ENCODE measurements at regions not wholly inside any gene's neighbourhood (a gene's known extent, or its start where the extent isn't known, plus 50 kb on each side); places are given as distances from the start of the nearest gene placed in this dataset.

GRCh38 chr18:44594799-44595467 is 85.8 kb upstream of the SETBP1 start:
- TF ChIP-seq CTCF (conservative IDR thresholded peaks at IDR 0.05): no peak
- TF ChIP-seq ZFX (IDR thresholded peaks at IDR 0.05): no peak
